Heart left ventricle (tissue), 13 donors: ENCODE measurements at regions not wholly inside any gene's neighbourhood (a gene's known extent, or its start where the extent isn't known, plus 50 kb on each side); places are given as distances from the start of the nearest gene placed in this dataset.

ENCODE experiments used
- POLR2A ChIP-seq, 2 donors: fragments of 450-650 bp; IDR thresholded peaks; one replicate each; pipeline ENCODE4 v1.6.1; 2017; ENCODE audit warnings: antibody characterized with exemption in 2 of 2, mild to moderate bottlenecking in 2 of 2, moderate library complexity in 2 of 2
- TF ChIP-seq, protein P1 (sequence below), 12 donors: fragments of 200-600 bp; sonication (generic) in 4 of 12; IDR thresholded peaks; one replicate each; pipeline versions ENCODE4 v1.5.0 to v1.8.0; 2018 to 2022; ENCODE audit warnings: antibody characterized with exemption in 12 of 12, mild to moderate bottlenecking in 5 of 12
- donor health status: ischemic (EF 13 %, LVEDD 7.1; RV severe dilation, severe dysfunction).
- donor health status: DM: no; HTN: yes; CAD: no.
- donor health status: DM: no; HTN: no; CAD: no.
- donor health status: ischemic (EF 25% LVEDD 6.9; RV normal size, moderate dysfunction).
- donor health status: ischemic (EF 25% LVEDD 5.7; RV mildly dilated, moderate dysfunction).
- donor health status: ischemic (EF 35%, LVEDD 5.7; RV mildly dilated, moderate dysfunction).
- donor health status: nonischemic (EF 11% LVEDD 7.7; RV severe dilation, severe dysfunction).
- donor health status: DM: yes; HTN: yes; CAD: no.
- donor health status: PGD.
- donor health status: ischemic (EF 29% LVEDD 5.4; RV normal size, mild dysfunction).
- donor health status: nonischemic (EF 23%, LVEDD 6.1; RV moderate dilation, normal function).

- TF ChIP-seq, protein P1, sequence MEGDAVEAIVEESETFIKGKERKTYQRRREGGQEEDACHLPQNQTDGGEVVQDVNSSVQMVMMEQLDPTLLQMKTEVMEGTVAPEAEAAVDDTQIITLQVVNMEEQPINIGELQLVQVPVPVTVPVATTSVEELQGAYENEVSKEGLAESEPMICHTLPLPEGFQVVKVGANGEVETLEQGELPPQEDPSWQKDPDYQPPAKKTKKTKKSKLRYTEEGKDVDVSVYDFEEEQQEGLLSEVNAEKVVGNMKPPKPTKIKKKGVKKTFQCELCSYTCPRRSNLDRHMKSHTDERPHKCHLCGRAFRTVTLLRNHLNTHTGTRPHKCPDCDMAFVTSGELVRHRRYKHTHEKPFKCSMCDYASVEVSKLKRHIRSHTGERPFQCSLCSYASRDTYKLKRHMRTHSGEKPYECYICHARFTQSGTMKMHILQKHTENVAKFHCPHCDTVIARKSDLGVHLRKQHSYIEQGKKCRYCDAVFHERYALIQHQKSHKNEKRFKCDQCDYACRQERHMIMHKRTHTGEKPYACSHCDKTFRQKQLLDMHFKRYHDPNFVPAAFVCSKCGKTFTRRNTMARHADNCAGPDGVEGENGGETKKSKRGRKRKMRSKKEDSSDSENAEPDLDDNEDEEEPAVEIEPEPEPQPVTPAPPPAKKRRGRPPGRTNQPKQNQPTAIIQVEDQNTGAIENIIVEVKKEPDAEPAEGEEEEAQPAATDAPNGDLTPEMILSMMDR (IDR thresholded peaks at IDR 0.05): peak; percentile 31 to 66 (median 52)
- no peak for TF ChIP-seq POLR2A (IDR thresholded peaks at IDR 0.05)
These were observed 176.9 kb upstream of the WWC1 start for GRCh38 chr5:168114444-168115017.
